Left cardiac atrium (tissue), 4 donors: ENCODE measurements at regions not wholly inside any gene's neighbourhood (a gene's known extent, or its start where the extent isn't known, plus 50 kb on each side); places are given as distances from the start of the nearest gene placed in this dataset.

Source experiments
- ATAC-seq, 2 donors: fragments of 200-7000 bp; cut with Tn5 transposase; one replicate each; pipeline ENCODE4 v1.9.1; 2020; ENCODE audit warnings: mild to moderate bottlenecking in 2 of 2, moderate library complexity in 2 of 2
- DNase-seq: peaks from one replicate; pipeline ENCODE4 v3.0.0-alpha.2; 2020
- intact Hi-C, 2 donors: fragments of 100-400 bp; cut with DNase I; formaldehyde crosslinking; loops; one replicate each; pipeline versions ENCODE4 v1.14.1 to v1.15.1; 2022 to 2023
- donor health status: DM: no; HTN: yes; CAD: no.
- donor health status: DM: no; HTN: yes; CAD: no; lungs with severe emphysema.
- donor health status: DM: yes; HTN: yes; CAD: no.
- donor health status: Dilated cardiomyopathy.

DNA sequence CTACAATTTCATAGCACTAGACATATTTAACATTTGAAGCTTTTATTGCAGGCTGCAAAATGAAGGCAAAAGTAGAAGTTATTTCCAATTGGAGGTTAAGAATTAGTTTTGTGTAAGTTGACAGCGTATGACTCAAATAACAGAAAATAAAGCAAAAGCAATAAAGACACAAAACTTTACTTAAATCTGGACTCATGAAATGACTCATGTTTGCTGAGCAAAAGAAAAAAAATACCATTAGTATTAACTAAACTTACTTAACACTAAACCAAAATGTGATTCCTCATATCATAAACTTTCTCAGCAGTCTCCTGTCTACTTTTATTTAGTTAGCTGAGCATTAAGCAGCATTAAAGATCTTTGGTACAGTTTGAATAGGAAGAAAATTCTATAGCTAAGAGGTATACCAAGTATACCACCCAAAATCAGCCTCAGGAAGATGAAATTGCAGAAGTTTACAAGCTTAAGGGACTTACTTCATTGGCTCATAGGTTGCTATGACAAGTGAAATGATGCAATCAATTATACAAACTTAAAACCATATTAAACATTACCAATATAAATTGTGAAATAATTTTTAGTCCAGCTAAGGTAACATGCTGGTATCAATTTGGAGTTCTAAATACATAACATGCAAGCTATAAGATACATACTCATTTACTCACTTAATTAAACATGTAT, 1131.4 kb downstream of the XPNPEP1 start:
- no peak for DNase-seq
- no peak for ATAC-seq
- intact Hi-C loops = no loop called here

DNA sequence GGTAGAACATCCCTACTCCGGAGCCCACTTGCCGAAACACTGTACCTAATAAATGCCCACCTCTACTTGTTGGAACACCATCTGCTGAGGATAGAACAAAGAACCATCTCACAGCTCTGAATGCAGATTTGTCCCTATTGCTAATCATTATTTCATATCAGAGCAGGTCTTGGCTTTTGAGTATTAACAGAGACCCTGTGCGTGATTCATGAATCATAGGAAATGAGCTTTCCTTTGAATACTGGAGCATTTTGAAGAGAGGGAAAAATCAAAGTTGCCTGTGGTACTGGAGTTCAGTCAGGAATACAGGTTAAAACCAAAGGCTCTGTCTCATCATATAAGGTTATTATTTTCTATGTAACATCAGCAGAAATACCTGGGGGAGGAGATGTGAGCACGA, 1132.3 kb downstream of the XPNPEP1 start:
- intact Hi-C loops = no loop called here
- ATAC-seq (no peak), DNase-seq (no peak)

DNA sequence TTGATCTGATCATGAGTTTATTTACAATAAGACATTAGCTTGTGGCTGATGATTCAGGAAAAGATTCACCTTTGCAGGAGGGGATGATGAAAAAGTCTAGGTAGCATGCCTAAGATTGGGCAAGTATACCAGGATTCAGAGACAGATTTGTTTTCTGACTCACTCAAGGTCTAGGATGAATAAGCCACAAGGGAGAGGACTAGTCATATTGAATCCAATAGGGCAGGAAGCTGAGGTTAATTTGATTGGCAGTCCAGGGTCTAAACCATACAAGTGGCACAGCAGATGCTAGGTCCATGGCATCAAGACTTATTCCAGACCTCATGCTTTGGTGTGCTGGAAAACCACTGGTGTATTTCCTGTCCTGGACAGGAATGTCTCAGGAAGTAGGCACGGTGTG, 1133.4 kb downstream of the XPNPEP1 start:
- intact Hi-C loops = no loop called here
- DNase-seq (no peak), ATAC-seq (peak in 1 of 2 donors; percentile 68)

DNA sequence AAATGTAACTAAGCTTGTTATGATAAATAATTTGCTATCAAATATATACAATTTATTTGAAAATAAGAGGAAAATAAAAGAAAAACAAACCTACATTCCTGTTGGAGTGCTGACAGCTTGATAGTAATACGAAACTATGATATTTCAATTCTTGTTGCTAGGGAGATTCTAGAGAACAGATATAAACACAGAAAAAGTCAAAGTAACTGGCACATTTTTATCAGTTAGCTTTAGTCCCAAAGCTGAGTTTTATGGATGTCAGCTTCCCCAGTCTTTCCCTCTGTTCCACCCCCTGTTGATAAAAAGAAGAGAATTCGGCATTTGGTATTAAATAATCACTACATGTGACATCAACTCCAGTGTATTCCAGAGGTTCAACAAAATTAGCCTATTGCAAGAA, 1134.0 kb downstream of the XPNPEP1 start:
- ATAC-seq = peak in 1 of 2 donors; percentile 15

DNA sequence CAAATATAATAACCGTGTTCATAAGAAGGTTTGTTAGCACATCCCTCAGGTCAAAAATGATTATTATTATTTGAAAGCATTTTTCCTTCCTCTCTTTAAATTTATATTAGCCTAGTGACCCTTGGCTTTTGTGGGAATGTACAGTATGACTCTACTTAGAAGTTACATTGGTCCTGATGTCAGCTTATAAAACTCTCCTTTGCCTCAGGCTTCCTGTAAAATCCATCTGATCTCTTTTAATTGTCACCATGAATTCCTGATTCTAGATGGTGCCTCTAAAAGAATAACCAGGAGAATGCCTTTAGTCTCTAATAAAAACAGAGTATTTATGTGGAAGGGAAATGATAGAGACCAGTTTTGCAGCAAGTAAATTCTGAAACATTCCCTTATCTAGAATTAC, 1134.4 kb downstream of the XPNPEP1 start:
- intact Hi-C loops = no loop called here
- ATAC-seq (no peak), DNase-seq (no peak)

More for the DNA sequence above, 1134.0 kb downstream of the XPNPEP1 start:
- intact Hi-C loops = no loop called here
- DNase-seq = no peak

DNA sequence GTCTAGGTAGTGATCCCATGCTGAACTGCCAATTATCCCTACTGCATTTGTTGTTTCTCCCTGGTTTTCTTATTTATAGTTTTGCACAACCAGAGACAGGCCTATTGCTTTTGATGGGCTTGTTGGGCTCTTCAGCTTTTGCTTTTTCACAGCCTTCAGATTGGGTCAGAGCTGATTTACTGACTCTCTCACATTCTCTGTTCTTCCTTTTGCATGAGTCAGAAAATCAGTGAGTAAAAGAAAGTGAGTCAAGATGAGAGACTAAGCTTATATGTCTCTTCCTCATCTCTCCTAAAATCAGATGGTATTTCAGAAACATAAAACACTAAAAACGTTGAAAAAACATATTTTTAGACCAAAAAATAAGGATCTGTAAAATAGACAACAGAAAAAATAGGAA, 1135.4 kb downstream of the XPNPEP1 start:
- ATAC-seq = peak in 1 of 2 donors; percentile 38
- no peak for DNase-seq
- intact Hi-C loops = no loop called here

DNA sequence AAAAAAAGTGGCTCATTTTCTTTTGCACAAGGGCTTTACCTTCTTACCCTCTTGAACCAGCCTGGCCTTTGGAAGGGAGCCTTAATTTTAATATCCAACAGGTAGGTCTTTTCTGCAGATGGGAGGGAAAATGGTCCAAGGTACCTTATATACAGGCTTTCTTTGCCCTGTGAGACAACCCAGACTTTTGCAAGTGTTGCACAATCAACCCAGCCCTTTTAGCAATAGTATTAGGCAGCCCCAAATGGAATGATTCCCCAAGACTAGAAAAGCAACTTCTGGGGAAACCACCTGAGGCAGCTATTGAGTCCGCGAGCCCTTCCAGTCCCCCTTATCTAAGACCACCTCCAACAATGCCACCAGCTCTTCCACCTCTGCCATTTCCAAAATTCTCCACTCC, 1138.3 kb downstream of the XPNPEP1 start:
- ATAC-seq (no peak), DNase-seq (no peak)
- intact Hi-C loops = no loop called here

DNA sequence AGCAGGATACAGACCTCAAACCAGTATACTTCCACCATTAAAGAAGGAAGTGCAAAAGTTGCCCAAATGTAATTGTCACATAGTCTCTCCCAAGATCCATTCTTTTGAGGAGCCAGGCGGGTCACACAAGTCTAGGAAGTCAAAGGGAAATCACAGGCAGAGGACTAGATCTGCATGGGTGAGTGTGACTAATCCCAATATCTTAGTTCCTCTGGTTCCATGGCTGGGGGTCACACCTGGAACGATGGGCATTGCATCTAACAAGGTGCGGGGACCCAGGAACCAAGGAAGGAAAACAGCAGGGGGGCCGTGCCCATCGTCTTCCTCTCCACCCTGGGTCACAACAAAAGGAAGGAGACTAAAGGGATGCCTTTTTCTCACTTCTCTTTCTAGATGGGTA, 1138.8 kb downstream of the XPNPEP1 start:
- ATAC-seq (no peak), DNase-seq (no peak)
- intact Hi-C loops = no loop called here

DNA sequence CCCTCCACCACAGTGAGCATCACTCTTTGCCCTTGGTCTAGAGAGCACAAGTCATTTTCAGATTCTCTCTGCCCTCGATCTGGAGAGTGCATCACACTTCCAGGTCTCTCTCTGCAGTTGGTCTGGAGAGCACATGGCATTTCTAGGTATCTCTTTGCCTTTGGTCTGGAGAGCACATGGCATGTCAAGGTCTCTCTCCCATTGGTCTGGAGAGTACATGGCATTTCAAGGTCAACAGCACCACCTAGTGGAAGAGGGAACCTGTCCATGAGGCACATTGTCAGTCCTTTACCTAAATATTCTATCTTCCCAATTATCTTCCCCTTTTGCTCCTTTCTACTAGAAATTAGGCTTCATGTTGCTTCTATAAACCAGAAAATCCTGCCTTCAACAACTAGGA, 1139.4 kb downstream of the XPNPEP1 start:
- intact Hi-C loops = no loop called here
- ATAC-seq (no peak), DNase-seq (no peak)

DNA sequence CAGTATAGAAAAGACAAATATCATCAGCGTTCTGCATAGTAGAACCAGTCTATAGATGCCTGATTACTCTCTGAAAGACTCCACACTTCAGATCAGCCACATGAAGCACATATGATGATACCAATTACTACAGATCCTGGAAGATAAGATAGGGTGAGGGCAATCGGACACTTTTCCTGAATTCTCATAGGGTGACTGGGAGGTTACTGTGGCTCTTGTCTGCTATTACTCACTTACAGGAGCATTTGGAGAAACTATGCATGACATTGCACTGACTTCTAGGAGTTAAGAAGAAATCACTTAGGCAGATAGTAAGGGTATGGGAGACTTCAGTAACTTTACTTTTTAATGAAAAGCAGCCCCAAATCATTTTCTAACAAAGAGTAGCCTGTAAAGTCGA, 1140.9 kb downstream of the XPNPEP1 start:
- ATAC-seq (no peak), DNase-seq (no peak)
- intact Hi-C loops = no loop called here

DNA sequence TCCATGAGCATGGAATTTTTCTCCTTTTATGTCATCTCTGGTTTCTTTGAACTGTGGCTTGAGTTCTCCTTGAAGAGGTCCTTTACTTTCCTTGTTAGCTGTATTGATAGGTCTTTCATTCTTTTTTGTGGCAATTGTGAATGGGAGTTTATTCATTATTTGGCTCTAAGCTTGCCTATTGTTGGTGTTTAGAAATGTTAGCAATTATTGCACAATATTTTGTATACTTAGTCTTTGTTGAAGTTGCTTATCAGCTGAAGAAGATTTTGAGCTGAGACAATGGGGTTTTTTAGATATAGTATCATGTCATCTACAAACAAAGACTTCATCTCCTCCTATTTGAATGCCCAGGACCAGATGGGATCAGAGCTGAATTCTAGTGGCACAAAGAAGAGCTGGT, 1143.8 kb downstream of the XPNPEP1 start:
- intact Hi-C loops = no loop called here
- no peak for ATAC-seq
- no peak for DNase-seq

DNA sequence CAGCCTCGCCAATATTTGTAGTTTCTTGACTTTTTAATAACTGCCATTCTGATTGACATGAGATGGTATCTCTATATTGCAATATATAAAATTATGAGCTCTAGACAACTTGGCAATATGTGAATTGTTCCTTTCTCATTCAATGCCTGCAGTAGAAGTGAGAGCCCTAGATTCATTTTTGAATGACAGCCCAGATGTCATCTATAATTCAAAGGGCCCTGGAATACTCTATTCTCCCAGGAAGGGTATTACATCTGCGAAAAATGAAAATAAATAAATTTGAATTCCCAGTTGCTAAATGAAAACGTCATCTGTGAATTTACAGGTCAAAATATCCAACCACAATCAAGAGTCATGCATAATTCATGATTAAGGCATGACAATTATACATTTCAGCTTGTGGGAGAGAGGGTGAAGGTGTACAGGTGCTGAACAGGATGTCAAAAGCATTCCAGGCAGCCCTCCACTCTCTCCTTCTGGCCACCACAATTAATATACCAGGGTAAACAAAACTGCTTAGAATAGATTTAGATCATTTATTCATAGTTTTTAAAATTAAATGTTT, 1147.3 kb downstream of the XPNPEP1 start:
- intact Hi-C loops = no loop called here
- DNase-seq (no peak), ATAC-seq (no peak)

DNA sequence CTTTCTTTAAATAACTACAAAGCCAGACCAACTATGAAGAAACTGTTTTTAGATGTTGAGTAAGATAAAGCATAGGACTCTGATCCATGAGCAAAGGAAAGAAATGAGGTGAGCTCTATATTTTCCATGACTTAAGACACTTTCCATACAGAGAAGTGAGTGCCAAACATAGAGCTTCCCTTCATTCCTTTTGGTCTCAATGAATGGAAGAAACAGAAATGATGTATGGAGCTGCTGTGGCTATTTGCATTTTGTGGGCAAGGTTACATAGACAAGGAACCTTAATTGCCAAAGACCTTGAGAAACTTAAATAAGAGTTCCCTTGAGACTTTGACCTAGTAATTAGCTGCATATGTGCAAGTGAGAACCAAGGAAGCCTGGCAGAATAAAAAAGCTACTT, 1152.2 kb downstream of the XPNPEP1 start:
- intact Hi-C loops = no loop called here
- no peak for DNase-seq
- ATAC-seq = no peak

DNA sequence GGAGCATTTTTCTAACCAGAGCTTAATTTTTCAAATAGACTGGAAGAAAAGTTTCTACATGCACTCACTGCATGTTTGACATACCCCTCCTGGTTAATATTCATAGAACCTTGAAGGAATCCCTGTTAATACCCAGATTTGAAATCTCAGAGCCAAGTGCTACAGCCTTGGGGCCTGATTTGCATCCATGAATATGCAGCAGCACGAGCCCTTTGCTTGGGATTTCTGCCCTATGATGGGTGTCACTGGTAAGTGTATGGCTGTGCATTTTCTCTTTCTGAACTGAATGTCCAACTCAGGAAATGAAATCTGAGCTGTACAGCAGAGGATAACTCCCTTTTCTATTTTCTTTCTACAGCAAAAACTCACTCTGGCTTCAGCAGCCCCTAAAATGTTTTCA, 1157.5 kb downstream of the XPNPEP1 start:
- intact Hi-C loops = no loop called here
- no peak for ATAC-seq
- DNase-seq = no peak

DNA sequence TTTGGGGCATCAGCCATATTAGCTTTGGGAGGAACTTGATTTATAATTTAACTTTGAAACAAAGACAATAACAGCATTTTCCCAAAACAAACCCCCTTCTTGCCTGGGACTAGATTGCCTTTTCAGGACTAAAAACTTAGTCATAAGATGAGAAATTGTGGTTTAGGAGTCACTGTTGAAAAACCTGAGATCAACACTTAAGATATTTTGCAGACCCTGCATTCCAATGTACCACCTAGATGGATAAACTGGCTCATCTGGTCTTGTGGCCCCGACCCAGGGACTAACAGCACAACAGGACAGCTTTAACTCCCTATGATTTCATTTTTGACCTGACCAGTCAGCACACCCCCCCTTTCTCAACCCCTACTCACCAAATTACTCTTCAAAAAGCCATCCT, 1165.4 kb downstream of the XPNPEP1 start:
- no peak for DNase-seq
- intact Hi-C loops = no loop called here

DNA sequence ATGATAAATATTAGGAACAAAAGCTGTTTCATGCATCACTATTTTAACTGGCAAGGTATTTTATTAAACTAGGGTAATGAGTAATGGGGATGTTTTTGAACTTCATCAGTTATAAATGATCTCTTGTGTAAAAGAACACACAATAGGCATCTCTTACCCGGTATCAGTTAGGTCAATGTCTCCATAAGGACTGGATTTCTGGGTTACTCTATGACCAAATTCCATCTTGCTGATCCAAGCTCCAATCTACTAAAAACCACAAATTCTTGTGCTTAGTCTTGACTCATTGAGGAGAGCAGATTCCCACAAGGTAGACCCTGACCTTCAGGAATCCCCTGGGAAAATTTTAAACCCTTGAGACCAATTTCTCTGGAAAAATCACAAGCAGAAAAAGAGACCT, 1167.7 kb downstream of the XPNPEP1 start:
- no peak for DNase-seq
- no peak for ATAC-seq
- intact Hi-C loops = no loop called here

More for the DNA sequence above, 1165.4 kb downstream of the XPNPEP1 start:
- no peak for ATAC-seq

DNA sequence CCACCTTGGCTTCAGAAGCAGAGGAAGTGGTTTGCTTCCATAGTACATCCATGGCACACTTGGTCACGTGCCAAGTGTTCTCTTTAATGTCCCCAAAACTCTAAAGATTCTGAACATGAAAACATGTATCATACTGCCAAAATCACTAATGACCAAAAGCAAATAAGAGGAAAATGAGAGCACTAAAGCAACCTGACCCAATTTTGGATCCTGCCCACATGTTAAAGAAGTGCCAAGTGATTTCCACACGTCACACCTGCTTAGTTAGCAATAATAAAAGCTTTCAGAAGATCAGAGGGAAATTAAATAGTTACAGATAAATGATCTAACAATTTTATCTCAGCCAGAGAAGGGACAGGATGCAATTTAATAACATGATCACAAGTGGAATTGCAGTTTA, 1170.0 kb downstream of the XPNPEP1 start:
- DNase-seq = no peak
- intact Hi-C loops = no loop called here

DNA sequence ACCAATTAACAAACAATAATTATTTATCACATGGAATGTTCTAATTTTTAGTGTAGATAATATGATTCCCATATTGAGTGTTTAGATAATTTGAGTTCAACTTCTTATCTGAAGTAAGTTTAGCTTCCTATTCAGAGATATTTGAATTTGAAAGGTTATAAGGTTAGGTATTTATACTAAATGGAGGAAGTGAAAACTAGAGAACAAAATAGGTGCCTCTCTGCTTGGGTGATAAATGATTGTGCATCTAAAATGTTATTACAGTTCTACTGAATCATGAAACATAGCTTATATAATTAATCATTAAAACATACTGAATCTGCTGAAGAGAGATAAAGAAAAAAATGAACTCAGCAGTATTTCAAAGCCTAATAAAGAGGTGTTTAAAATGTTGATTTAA, 1174.3 kb downstream of the XPNPEP1 start:
- no peak for DNase-seq
- intact Hi-C loops = no loop called here
- ATAC-seq = no peak

More for the DNA sequence above, 1170.0 kb downstream of the XPNPEP1 start:
- no peak for ATAC-seq

DNA sequence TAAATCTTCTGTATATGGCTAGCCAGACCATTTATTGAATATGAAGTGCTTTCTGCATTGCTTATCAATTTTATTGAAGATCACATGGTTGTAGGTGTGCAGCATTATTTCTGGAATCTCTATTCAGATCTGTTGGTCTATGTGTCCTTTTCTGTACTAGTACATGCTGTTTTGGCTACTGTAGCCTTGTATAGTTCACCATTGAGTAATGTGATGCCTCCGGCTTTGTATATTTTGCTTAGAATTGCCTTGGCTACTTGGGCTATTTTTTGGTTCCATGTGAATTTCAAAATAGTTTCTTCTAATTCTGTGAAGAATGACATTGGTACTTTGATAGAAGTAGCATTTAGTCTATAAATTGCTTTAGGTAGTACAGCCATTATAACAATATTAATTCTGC, 1187.2 kb downstream of the XPNPEP1 start:
- DNase-seq = no peak
- intact Hi-C loops = no loop called here
- no peak for ATAC-seq

DNA sequence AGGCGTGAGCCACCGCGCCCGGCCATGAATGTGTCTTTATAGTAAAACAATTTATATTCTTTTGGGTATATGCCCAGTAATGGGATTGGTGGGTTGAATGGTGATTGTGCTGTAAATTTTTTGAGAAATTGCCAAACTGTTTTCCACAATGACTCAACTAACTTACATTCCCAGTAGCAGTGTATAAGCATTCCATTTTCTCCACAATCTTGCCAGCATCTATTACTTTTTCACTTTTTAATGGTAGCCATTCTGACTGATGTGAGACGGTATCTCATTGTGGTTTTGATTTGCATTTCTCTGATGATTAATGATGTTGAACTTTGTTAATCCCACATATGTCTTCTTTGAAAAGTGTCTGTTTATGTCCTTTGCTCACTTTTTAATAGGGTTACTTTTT, 1187.9 kb downstream of the XPNPEP1 start:
- ATAC-seq (no peak), DNase-seq (no peak)
- intact Hi-C loops = no loop called here

DNA sequence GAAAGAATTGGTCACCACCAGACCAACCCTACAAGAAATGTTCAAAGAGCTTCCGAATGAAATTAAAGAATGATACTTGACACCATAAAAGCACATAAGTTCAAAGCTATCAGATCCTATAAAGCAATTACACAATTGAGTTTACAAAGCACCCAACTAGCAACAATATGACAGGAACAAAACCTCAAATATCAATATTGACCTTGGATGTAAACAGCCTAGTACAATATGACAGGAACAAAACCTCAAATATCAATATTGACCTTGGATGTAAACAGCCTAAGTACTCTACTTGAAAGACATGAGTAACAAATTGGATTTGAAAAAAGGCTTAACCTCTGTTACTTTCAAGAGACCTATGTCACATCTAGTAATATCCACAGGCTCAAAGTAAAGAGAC, 1201.4 kb downstream of the XPNPEP1 start:
- ATAC-seq (no peak), DNase-seq (no peak)
- intact Hi-C loops = no loop called here

DNA sequence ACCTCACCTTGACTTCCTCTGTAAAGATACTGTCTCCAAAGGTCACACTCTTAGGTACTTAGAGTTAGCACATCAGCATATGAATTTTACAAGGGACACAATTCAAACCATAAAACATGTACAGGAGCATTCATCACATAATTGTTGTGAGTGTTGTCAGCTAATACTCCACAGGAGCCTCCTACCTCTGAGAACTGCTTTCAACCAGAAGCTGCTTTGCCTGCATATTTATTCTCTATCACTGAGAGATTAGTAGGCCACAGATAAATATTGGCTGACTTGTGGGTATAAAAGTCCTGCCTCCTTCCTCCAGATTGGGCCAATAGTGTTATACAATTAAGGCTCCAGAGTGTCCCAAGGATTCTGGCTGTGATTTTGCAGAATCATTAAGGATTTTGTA, 1207.0 kb downstream of the XPNPEP1 start:
- DNase-seq (no peak), ATAC-seq (no peak)
- intact Hi-C loops = no loop called here
